OCI-LY7 (cell line): ENCODE measurements at regions not wholly inside any gene's neighbourhood (a gene's known extent, or its start where the extent isn't known, plus 50 kb on each side); places are given as distances from the start of the nearest gene placed in this dataset.

ENCODE experiments used
- BruUV-seq: library from RNA; stranded (reverse); fragments of 400-500 nt; replicated peaks from 2 replicates; lab custom pipeline; 2021; lab: Mats Ljungman, UMichigan
- CTCF ChIA-PET: fragments of 300-600 bp; sonication (Branson Sonifier 250); formaldehyde crosslinking; loops from one replicate; lab custom pipeline; 2022; ENCODE audit warnings: antibody characterized with exemption; ENCODE audit not compliant: unreplicated experiment; lab: Charles Lee
- POLR2A ChIA-PET: fragments of 300-600 bp; sonication (Branson Sonifier 250); formaldehyde crosslinking; loops from one replicate; lab custom pipeline; 2022; ENCODE audit warnings: antibody characterized with exemption; lab: Charles Lee
- DNase-seq: peaks from one replicate; pipeline ENCODE4 v3.0.0-alpha.2; 2015; ENCODE audit warnings: low spot score
- H2AFZ ChIP-seq: fragments of 200-600 bp; sonication (generic), shearing (Covaris generic); 2 replicates; pipeline ENCODE4 v1.6.1; 2014; ENCODE audit warnings: mild to moderate bottlenecking, antibody characterized with exemption, low read length, moderate library complexity
- H3K27ac ChIP-seq: fragments of 200-600 bp; sonication (generic); 2 replicates; pipeline ENCODE4 v1.5.1; 2014; ENCODE audit warnings: mixed run types, low read depth, mild to moderate bottlenecking, moderate library complexity, low read length, inconsistent platforms; ENCODE audit not compliant: poor library complexity, severe bottlenecking
- H3K36me3 ChIP-seq: fragments of 200-600 bp; sonication (generic); 2 replicates; pipeline ENCODE4 v1.6.1; 2014; ENCODE audit warnings: mild to moderate bottlenecking, antibody characterized with exemption, low read length, moderate library complexity, mixed read lengths; ENCODE audit not compliant: insufficient read depth
- H3K4me1 ChIP-seq: fragments of 200-600 bp; sonication (generic); 2 replicates; pipeline ENCODE4 v1.5.1; 2014; ENCODE audit warnings: mild to moderate bottlenecking, low read length; ENCODE audit not compliant: insufficient read depth, poor library complexity, severe bottlenecking
- H3K4me2 ChIP-seq: fragments of 200-600 bp; sonication (generic); 2 replicates; pipeline ENCODE4 v1.6.1; 2014; ENCODE audit warnings: mild to moderate bottlenecking, low read length
- H3K4me3 ChIP-seq: fragments of 200-600 bp; sonication (generic); 2 replicates; pipeline ENCODE4 v1.5.1; 2014; ENCODE audit warnings: mild to moderate bottlenecking, low read depth, low read length; ENCODE audit not compliant: poor library complexity, severe bottlenecking
- H3K79me2 ChIP-seq: fragments of 200-600 bp; sonication (generic); 2 replicates; pipeline ENCODE4 v1.6.1; 2016; ENCODE audit warnings: low read depth, mild to moderate bottlenecking, low read length, moderate library complexity, mixed read lengths; ENCODE audit not compliant: insufficient read depth
- H3K9me2 ChIP-seq: fragments of 200-600 bp; sonication (generic); 2 replicates; pipeline ENCODE4 v1.6.1; 2016; ENCODE audit warnings: mild to moderate bottlenecking, low read length, mixed read lengths; ENCODE audit not compliant: insufficient read depth
- H3K9me3 ChIP-seq: fragments of 200-600 bp; sonication (generic); 2 replicates; pipeline ENCODE4 v1.6.1; 2014; ENCODE audit warnings: mild to moderate bottlenecking, mixed run types, low read length, mixed read lengths
- H4K20me1 ChIP-seq: fragments of 200-600 bp; sonication (generic); 2 replicates; pipeline ENCODE4 v1.6.1; 2014; ENCODE audit warnings: mild to moderate bottlenecking, antibody characterized with exemption, low read length, moderate library complexity, mixed read lengths; ENCODE audit not compliant: insufficient read depth
- CTCF ChIP-seq: fragments of 200-600 bp; sonication (generic); conservative IDR thresholded peaks from 2 replicates; pipeline ENCODE4 v1.5.1; 2014; ENCODE audit warnings: mild to moderate bottlenecking, antibody characterized with exemption, low read length, moderate library complexity, mixed read lengths
- EZH2phosphoT487 ChIP-seq: fragments of 200-600 bp; sonication (generic); IDR thresholded peaks from 2 replicates; pipeline ENCODE4 v1.6.1; 2018; ENCODE audit warnings: low read depth, borderline replicate concordance, mild to moderate bottlenecking, mixed run types, antibody characterized with exemption, low read length, moderate library complexity, mixed read lengths
- intact Hi-C: fragments of 100-400 bp; cut with micrococcal nuclease; formaldehyde crosslinking; loops from one replicate; pipeline ENCODE4 v1.10.0; 2022; ENCODE audit not compliant: unreplicated experiment

- H3K4me3 ChIP-seq = no peak overlapping the region
- CTCF ChIA-PET = no interaction called here
- TF ChIP-seq CTCF (no peak), EZH2phosphoT487 (no peak)
- H3K27ac ChIP-seq = no peak overlapping the region
- H3K9me2 ChIP-seq = no peaks in the 10 kb centered on the region
- H3K4me1 ChIP-seq = no peaks in the 10 kb centered on the region
- H3K9me3 ChIP-seq = no peaks in the 10 kb centered on the region
- H3K36me3 ChIP-seq = no peaks in the 10 kb centered on the region
- no peaks in the 10 kb centered on the region for H4K20me1 ChIP-seq
- no peak overlapping the region for H2AFZ ChIP-seq
- POLR2A ChIA-PET = no interaction called here
- no peak for DNase-seq
- no TSS peak for BruUV-seq
- H3K79me2 ChIP-seq = no peaks in the 10 kb centered on the region
- intact Hi-C loops = no loop called here
- H3K4me2 ChIP-seq = no peak overlapping the region
Observed at GRCh38 chr21:15966231-15966630, 236.4 kb downstream of the USP25 start.

GRCh38 chr21:15966651-15967050, 236.9 kb downstream of the USP25 start:
- no peak overlapping the region for H3K4me2 ChIP-seq
- POLR2A ChIA-PET = no interaction called here
- no peak overlapping the region for H3K27ac ChIP-seq
- no peaks in the 10 kb centered on the region for H3K9me2 ChIP-seq
- DNase-seq = no peak
- no peaks in the 10 kb centered on the region for H3K79me2 ChIP-seq
- CTCF ChIA-PET = no interaction called here
- H3K4me3 ChIP-seq = no peak overlapping the region
- no peak overlapping the region for H2AFZ ChIP-seq
- H4K20me1 ChIP-seq = no peaks in the 10 kb centered on the region
- H3K9me3 ChIP-seq = no peaks in the 10 kb centered on the region
- BruUV-seq = no TSS peak
- intact Hi-C loops = no loop called here
- H3K36me3 ChIP-seq = no peaks in the 10 kb centered on the region
- no peak for TF ChIP-seq CTCF
- no peak for TF ChIP-seq EZH2phosphoT487
- H3K4me1 ChIP-seq = no peaks in the 10 kb centered on the region

GRCh38 chr21:15967661-15968060, 237.9 kb downstream of the USP25 start:
- Histone ChIP-seq H3K27ac (no peak overlapping the region), H3K36me3 (no peaks in the 10 kb centered on the region), H3K4me3 (no peak overlapping the region), H4K20me1 (no peaks in the 10 kb centered on the region), H3K4me2 (no peak overlapping the region), H3K9me3 (no peaks in the 10 kb centered on the region), H3K4me1 (no peaks in the 10 kb centered on the region), H3K79me2 (no peaks in the 10 kb centered on the region), H3K9me2 (no peaks in the 10 kb centered on the region), H2AFZ (no peak overlapping the region)
- no peak for TF ChIP-seq EZH2phosphoT487
- no peak for TF ChIP-seq CTCF
- intact Hi-C loops = no loop called here
- ChIA-PET POLR2A (interaction anchor here (0.6 to 0.7 kb wide), 4 partner anchors 147 to 985 kb away, joined by 3 to 5 read pairs (median 4); no protein-coding TSS in a partner anchor), CTCF (no interaction called here)
- DNase-seq = no peak
- no TSS peak for BruUV-seq
